KBM-7 (cell line): ENCODE measurements at regions not wholly inside any gene's neighbourhood (a gene's known extent, or its start where the extent isn't known, plus 50 kb on each side); places are given as distances from the start of the nearest gene placed in this dataset.

Experiments used
- DNase-seq: peaks from one replicate; pipeline ENCODE4 v3.0.0-alpha.2; 2015
- in situ Hi-C: fragments of 300-500 bp; cut with MboI; formaldehyde crosslinking; loops from 2 replicates; pipeline ENCODE4 v1.14.3; 2020; ENCODE audit warnings: low sequenced_read_pairs, low pct_unique_long_range_greater_than_20kb, mixed read lengths

DNA sequence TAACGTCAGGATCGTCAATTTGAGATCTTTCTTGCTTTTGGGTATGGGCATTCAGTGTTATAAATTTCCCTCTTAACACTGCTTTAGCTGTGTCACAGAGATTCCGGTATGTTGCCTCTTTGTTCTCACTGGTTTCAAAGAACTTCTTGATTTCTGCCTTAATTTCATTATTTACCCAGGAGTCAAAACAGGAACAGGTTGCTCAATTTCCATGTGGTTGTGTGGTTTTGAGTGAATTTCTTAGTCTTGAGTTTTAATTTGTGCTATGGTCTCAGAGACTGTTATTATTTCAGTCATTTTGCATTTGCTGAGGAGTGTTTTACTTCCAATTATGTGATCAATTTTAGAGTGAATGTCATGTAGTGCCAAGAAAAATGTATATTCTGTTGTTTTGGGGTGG, 153.1 kb downstream of the PCDH17 start:
- in situ Hi-C loops: no loop called here
- peak; percentile 13 for DNase-seq

DNA sequence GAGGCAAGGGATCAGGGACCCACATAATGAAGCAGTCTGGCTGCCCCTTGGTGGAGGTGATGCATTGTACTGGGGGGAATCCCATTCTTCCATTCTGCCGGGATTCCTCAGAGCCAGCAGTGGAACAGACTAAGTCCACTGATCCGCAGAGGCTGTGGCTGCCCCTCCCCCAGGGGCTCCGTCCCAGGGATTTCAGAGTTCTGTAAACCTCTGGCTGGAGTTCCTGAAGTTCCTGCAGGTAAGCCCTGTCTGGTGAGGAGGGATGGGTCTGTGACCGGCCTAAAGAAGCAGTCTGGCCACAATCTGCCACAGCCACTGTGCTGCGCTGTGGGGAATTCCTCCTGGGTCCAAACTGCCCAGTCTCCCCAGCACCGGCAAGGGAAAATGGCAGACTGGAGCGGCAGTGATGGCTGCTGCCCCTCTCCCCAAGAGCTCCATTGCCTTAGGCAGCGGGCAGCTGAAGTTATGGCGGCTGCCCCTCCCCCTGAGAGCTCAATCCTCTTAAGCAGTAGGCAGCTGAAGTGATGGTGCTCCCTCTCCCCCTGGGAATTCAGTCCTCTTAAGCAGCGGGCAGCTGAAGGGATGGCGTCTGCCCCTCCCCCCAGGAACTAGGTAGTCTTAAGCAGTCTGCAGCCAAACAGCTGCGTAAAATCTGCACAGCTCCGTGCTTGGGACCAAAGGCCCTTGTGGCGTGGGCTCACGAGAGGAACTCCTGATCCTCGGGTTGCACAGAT, 155.7 kb downstream of the PCDH17 start:
- no peak for DNase-seq

DNA sequence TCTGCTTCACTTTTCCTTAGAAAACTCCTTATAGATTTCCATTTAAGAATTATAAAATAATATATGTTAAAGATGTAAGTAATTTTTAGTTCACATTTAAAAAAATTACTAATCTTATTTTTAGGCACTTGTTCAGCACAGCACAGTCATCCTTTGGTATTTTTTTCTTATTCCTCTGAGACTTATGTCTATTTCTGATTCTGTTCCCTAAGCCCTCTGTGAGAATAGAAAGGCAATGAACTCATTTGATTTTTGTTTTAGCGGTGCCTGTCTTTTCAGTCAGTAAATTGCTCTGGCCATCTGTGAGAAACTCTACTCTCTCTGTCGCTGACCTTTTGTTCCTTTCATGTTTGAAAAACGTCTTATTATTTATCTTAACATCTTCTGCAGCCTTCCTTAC, 168.1 kb downstream of the PCDH17 start:
- in situ Hi-C loops: no loop called here
- DNase-seq: no peak

More for the DNA sequence above, 155.7 kb downstream of the PCDH17 start:
- in situ Hi-C loops: no loop called here

DNA sequence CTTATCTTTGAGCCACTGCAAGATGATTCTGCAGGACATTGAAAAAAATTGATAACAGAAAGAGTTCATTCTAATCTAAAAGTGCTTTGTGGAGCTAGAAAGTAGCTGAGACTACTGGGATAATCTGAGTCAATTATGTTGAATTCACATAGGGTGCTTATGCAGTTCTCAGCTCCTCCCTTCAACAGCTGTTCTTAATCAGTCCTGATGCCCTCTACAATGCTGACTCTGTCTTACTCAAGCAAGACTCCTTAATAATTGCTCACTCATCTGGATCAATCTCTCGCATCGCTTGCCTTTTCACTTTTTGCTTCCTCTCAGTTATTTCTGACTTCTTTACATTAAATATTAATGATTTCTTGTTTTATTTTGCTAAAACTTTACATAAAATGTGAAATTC, 182.1 kb downstream of the PCDH17 start:
- in situ Hi-C loops: no loop called here
- no peak for DNase-seq

DNA sequence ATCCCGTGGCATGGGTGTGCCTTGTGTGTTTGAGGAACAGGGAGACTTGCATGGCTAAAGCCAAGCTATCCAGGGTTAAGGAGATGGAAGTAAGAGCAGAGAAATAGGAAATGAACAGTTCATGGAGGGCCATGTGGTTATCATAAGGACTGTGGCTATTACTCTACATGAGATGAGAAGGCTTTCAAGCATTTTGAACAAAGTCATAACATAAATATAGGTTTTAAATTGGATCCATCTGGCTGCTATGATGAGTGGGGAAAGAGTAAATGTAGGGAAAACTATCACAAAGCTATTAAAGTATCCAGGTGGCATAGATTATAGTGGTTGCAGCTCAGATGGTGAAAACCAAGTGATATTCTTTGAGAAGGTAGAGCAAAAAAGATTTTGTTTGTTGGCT, 184.1 kb downstream of the PCDH17 start:
- in situ Hi-C loops: no loop called here
- no peak for DNase-seq

DNA sequence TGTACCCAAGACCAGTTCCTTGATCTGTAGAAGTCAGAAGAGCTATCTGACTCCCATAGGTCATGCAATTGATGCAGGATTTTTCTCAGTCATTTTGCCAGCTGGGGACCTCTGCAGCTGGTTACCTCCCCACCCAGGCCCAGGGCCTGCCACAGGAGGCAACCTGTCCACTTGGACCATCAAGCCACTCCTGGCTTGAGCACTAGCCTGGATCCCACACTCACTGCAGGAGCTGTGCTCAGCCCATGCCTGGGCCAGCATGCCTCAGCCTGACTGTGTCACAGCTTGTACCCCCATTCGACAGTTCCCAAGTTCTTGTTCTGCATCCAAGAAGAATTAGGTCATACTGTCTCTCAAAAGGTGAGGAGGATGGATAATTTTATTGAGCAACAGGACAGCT, 189.4 kb downstream of the PCDH17 start:
- in situ Hi-C loops: no loop called here
- DNase-seq: no peak

DNA sequence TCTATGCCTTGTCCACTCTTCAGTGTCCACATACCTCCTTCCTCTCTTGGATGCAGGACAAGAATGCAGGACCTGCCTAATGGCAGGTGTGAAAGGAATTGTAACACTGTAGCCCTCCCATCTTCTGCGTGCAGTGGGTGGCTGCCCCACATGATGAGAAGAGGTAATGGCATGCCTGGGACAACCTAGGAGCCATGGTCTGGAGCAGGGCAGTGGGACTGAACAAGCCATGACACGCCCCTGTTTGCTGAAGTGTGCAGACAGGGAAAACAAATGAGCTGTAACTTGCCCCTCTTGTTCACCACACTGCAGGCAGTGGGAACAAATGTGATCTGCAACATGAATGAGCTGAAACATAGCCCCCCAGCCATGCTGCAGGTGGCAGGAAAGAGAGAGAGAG, 192.2 kb downstream of the PCDH17 start:
- in situ Hi-C loops: no loop called here
- no peak for DNase-seq

DNA sequence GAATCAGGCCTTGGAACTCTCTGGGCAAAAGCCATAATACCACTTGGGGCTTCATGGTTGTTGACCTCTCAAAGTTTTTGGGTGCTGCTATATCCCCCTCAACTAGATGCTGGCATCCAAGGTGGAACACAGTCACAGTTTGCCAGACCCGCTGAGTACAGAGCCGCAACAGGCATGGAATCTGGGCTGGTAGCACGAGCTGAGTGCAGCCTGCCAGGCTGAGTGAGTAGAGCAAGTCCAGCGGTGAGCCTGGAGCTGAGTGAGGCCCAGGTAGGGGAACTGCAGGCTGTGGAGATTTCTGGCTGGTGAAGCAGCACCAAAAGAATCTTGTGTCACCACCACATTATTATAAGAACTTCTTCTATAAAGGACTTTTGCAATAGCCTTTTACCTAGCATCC, 192.6 kb downstream of the PCDH17 start:
- in situ Hi-C loops: no loop called here
- DNase-seq: no peak

DNA sequence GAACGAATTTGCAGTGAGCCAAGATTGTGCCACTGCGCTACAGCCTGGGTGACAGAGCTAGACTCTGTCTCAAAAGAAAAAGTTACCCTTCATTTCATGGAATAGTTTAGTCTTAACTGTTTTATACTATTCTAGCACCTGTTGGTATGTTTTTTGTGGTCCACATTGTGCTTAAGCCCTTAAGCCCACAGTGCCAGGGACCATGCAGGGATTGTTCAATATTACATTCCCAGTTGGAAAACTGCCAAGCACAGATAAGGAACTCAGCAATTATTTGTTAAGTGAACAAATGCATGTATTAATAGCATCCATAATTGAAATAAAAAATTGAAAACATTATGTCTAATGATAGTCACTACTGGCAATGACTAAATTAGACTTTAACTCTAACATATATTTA, 193.5 kb downstream of the PCDH17 start:
- in situ Hi-C loops: no loop called here
- DNase-seq: no peak

DNA sequence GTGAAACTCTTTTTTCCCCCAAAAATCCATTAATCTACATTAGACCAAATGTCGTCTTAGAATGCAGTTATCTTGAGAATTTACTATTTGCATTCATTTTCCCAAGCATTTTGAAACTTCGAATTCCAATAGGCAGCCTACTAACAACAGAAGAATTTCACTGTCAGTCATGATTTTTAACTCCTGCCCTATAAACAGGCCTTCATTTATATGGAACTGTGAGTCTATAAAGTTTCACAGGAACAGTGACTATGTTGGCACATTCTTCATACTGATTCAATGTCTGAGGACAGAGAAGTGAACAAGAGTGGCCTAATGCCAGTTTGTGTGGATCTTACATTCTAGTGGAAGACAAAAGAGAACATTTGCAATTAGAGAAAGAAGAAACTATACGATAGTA, 198.0 kb downstream of the PCDH17 start:
- no peak for DNase-seq
- in situ Hi-C loops: no loop called here

DNA sequence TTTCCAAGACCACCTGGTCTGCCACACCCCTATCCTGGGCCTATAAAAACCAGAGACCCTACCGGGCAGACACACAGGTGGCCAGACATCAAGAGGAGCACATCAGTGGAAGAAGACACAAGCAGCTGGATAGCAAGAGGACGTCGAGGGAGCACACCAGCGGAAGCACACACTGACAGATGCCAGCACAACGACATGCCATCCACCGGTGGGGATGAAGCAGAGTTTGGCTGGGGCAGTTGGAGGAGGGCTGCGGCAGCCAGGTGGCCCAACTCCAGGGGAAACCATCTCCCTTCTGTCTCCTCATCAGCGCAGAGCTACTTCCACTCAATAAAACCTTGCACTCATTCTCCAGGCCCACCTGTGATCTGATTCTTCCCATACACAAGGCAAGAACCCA, 200.6 kb downstream of the PCDH17 start:
- in situ Hi-C loops: no loop called here
- no peak for DNase-seq

DNA sequence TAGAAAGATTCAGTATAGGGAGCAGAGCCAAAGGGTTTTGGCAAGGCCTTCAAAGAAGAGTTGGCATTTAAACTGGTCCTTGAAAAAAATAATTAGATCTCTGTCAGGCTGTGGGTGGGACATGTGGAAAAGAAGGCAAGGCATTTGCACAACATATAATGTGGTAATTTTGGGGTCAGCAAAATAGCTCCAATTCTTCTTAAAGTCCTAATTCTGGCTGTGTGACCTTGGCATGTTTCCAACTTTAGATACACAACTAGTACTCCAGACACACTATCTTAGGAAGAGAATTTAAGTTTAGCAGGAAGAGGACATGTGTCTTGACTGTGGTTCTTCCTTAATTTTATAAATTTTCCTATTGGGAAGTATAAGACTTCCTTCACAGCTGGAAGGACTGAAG, 206.3 kb downstream of the PCDH17 start:
- no peak for DNase-seq
- in situ Hi-C loops: no loop called here

DNA sequence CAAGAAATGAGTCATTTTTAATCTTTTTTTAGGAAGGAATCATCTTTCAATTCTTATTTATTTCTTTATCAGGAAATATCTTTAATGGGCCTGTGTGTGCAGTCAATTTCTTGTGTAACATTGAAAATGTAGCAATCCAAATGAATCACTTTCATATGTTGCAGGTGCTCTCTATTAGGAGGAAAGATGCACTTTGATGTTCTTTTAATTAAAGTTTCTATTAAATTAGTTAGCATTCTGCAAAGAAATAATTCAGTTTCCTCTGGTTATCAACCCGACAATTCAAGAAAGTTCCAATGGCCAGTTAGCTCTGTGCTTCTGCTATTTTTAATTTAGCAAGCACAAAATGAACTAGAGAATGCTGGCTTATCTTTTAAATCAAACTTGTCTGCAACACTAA, 212.0 kb downstream of the PCDH17 start:
- in situ Hi-C loops: no loop called here
- DNase-seq: no peak

DNA sequence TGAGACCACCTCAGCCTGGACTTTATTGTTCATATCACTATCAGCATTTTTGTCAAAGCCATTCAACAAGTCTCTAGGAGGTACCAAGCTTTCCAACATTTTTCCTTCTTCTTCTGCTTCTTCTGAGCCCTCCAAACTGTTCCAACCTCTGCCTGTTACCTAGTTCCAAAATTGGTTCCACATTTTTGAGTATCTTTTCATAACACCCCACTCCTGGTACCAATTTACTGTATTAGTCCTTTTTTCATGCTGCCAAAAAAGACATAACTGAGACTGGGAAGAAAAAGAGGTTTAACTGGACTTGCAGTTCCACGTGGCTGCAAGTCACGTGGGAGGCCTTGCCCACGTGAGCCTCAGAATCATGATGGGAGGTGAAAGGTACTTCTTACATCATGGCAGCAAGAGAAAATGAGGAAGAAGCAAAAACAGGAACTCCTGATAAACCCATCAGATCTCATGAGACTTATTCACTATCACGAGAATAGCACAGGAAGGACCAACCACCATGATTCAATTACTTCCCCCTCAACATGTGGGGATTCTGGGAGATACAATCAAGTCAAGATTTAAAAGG, 215.1 kb downstream of the PCDH17 start:
- in situ Hi-C loops: no loop called here
- DNase-seq: peak; percentile 28

DNA sequence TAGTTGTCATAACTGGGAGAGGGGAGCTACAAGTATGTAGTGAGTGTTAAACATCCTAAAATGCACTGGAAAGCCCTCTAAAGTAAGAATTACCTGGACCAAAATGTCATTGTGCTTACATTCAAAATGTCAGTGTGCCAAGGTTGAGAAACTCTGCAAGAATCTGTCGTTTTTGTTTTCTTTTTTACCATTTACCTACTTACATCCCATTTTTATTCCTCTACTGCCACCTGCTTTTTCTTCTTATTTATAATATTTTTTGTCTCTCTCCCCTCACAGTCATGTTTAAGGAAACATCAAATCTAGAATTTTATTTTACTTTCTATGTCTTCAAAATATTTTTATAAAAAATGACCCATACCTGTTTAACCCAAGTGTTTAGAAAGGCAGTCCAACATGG, 226.4 kb downstream of the PCDH17 start:
- in situ Hi-C loops: no loop called here
- no peak for DNase-seq

DNA sequence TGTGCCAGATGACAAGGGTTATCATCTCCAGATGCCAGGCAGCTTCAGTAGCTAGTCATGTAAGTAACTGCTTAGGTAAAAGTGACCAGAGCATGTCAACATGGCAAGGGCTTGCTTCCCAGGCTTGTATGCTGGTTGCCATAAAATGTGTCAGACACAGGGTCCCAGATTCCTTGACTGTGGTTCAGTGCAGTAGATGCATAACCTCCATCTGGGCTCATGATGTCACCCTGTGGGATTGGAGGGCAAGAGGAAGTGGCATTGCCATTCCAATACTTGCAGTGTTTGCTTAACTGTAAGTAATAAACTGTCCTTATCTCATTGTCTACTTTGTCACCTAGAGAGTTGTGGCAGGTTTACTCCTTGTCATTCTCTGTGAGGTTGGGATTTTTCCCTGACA, 226.8 kb downstream of the PCDH17 start:
- in situ Hi-C loops: no loop called here
- no peak for DNase-seq

DNA sequence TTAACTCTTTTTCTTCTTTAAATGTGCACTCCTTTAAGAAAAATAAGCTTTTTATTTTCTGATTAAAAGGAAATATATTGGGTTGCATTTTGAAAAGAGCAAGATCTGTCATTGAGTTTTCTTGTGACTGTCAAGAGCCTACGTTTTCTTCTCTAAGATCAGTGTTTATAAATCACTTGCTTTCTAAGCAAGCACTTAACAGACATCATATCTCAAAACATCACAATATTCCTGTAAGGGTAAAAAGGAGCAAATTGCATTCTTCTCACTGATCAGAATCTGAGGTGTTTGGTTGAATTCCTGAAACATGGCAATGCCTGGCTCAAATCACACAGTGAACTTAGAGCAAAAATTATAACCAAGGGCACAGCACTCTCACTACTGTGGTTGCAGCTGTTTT, 231.3 kb downstream of the PCDH17 start:
- in situ Hi-C loops: no loop called here
- no peak for DNase-seq

DNA sequence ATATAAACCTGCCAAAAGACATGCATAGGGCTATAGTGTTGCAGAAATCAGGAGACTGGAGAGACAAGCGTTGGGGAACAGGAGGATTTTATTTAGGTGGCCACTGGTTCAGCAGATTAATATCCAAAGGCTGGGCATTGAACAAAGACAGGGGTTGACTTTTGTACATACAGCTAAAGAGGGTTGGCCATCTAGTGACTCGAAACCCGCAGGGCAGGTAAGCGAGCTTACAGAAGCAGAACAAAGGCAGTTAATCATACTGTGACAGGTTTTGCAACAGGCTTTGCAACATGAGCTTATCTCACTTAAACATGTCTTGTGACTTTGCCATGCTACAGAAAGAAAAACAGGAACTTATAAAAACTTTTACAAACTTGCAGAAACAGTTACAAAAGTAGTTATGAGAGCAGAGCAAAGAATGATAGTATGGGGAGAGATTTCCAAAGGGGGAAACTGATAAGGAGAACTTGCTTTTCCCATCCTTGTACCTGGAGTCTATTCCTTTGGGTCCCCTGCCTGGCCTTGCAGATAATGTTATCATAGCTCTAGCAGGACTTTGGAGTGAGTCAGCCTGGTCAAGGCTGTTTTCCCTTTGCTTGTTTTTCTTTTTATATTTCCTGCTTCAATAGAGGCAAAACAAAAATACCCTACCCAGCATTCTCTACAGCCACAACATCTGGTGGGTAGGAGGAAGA, 234.2 kb downstream of the PCDH17 start:
- in situ Hi-C loops: no loop called here
- DNase-seq: peak; percentile 64

DNA sequence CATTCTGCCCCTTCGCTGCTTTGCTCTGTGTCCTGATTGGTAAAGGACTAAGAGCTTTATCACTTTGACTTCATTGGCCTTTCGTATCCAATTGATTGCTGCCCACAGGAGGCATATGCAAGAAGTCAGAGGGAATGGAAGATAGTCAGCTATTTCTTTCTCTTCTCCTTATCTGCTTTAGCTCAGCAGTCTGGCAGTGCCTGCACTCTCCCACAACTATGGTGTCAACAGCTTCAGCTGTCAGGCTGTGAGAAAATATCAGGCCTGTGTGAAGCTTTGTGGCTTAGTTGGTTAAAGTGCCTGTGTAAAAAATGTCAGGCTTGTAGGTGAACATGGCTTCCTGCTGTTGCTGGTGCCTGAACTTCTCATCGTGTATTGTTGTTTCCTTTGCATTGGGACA, 243.0 kb downstream of the PCDH17 start:
- in situ Hi-C loops: no loop called here
- DNase-seq: no peak

DNA sequence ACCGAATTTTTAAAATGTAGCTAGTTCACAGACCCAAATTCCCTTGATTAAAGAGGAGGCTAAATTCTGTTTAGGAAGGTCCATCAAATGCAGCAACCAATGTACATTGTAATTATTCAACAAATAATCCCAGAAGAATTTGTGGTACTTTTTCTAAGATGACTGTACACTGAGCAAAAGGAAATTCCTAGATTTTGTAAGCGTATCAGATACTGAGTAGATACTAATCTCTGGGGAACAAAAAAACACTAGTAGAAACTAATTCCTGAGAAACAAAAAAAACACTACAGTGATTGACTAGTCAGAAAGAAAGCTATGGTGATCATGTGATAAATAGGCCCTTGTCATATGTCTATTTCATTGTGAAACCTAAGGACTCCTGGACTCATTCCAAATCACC, 246.1 kb downstream of the PCDH17 start:
- in situ Hi-C loops: no loop called here
- DNase-seq: no peak

DNA sequence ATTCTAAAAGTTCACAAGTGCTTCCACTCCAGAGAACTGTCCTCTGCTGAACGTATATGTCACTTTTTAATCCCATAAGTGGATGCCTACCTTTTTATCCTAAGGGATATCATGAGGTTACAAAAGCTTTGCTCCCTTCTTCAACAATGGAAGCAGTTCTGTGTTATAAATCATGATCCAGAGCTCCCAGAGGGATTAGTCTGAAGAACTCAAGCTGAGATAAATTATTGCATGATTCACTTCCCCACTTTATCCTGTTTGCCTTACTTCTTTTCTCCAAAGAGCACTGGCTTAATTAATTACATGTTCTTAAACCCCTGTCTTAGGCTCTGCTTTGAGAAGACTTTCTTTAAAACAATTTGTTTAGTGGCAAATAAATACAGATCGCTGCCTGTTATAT, 246.7 kb downstream of the PCDH17 start:
- DNase-seq: no peak
- in situ Hi-C loops: no loop called here
